ENCODE measurements at regions not wholly inside any gene's neighbourhood (a gene's known extent, or its start where the extent isn't known, plus 50 kb on each side); places are given as distances from the start of the nearest gene placed in this dataset.

DNA sequence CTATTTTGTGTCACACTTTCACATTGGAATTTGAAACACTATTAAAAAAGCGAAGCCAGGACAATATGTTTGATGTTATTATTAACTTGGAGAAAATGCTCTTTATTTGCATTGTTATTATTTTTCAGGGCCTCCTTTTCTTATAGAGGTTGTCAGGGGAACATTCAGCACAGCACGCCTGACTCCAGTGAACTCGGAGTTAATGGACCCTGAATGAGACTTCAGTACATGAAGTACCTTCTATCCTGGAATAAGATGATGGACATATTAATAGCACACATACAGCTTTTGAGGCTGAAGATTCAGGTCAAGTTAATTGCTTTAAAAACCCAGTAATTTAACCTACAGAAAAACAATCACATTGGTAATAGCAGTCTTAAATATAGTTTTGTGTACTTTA is 652.9 kb downstream of the SEMA5A start:
- in situ Hi-C loops (cut with MboI), result no loop called here
- TF ChIP-seq, protein P1, sequence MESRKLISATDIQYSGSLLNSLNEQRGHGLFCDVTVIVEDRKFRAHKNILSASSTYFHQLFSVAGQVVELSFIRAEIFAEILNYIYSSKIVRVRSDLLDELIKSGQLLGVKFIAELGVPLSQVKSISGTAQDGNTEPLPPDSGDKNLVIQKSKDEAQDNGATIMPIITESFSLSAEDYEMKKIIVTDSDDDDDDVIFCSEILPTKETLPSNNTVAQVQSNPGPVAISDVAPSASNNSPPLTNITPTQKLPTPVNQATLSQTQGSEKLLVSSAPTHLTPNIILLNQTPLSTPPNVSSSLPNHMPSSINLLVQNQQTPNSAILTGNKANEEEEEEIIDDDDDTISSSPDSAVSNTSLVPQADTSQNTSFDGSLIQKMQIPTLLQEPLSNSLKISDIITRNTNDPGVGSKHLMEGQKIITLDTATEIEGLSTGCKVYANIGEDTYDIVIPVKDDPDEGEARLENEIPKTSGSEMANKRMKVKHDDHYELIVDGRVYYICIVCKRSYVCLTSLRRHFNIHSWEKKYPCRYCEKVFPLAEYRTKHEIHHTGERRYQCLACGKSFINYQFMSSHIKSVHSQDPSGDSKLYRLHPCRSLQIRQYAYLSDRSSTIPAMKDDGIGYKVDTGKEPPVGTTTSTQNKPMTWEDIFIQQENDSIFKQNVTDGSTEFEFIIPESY (IDR thresholded peaks at IDR 0.05), result no peak
- TF ChIP-seq, protein P2, sequence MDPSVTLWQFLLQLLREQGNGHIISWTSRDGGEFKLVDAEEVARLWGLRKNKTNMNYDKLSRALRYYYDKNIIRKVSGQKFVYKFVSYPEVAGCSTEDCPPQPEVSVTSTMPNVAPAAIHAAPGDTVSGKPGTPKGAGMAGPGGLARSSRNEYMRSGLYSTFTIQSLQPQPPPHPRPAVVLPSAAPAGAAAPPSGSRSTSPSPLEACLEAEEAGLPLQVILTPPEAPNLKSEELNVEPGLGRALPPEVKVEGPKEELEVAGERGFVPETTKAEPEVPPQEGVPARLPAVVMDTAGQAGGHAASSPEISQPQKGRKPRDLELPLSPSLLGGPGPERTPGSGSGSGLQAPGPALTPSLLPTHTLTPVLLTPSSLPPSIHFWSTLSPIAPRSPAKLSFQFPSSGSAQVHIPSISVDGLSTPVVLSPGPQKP (IDR thresholded peaks at IDR 0.05; ENCODE audit: low read depth, low read length), result no peak
- TF ChIP-seq ZNF207 (IDR thresholded peaks at IDR 0.05; ENCODE audit: borderline replicate concordance), result no peak
- no peak for TF ChIP-seq POU2F2 (IDR thresholded peaks at IDR 0.05; ENCODE audit: borderline replicate concordance, low read depth, low read length)
- TF ChIP-seq SIN3A (IDR thresholded peaks at IDR 0.05; ENCODE audit: low read depth, low read length), result no peak
- TF ChIP-seq SUZ12 (IDR thresholded peaks at IDR 0.05; ENCODE audit: unreplicated experiment), result no peak
- no peak for TF ChIP-seq RCOR1 (conservative IDR thresholded peaks at IDR 0.05; ENCODE audit: low read depth, low read length)
- TF ChIP-seq, protein P3, sequence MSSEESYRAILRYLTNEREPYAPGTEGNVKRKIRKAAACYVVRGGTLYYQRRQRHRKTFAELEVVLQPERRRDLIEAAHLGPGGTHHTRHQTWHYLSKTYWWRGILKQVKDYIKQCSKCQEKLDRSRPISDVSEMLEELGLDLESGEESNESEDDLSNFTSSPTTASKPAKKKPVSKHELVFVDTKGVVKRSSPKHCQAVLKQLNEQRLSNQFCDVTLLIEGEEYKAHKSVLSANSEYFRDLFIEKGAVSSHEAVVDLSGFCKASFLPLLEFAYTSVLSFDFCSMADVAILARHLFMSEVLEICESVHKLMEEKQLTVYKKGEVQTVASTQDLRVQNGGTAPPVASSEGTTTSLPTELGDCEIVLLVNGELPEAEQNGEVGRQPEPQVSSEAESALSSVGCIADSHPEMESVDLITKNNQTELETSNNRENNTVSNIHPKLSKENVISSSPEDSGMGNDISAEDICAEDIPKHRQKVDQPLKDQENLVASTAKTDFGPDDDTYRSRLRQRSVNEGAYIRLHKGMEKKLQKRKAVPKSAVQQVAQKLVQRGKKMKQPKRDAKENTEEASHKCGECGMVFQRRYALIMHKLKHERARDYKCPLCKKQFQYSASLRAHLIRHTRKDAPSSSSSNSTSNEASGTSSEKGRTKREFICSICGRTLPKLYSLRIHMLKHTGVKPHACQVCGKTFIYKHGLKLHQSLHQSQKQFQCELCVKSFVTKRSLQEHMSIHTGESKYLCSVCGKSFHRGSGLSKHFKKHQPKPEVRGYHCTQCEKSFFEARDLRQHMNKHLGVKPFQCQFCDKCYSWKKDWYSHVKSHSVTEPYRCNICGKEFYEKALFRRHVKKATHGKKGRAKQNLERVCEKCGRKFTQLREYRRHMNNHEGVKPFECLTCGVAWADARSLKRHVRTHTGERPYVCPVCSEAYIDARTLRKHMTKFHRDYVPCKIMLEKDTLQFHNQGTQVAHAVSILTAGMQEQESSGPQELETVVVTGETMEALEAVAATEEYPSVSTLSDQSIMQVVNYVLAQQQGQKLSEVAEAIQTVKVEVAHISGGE (CRISPR knock-in tag; IDR thresholded peaks at IDR 0.05), result no peak
- no peak for TF ChIP-seq CEBPB (IDR thresholded peaks at IDR 0.05; ENCODE audit: borderline replicate concordance in 1 of 2, low read depth in 2 of 2, low read length in 2 of 2)
- no peak for TF ChIP-seq MEF2A (IDR thresholded peaks at IDR 0.05; ENCODE audit: insufficient read depth, low read depth, low read length)
- no peak for TF ChIP-seq BHLHE40 (IDR thresholded peaks at IDR 0.05; ENCODE audit: borderline replicate concordance in 1 of 2, low read depth in 2 of 2, low read length in 1 of 2)
- TF ChIP-seq ZZZ3 (IDR thresholded peaks at IDR 0.05; ENCODE audit: control insufficient read depth, insufficient read length, low read depth), result no peak
- TF ChIP-seq SIX5 (IDR thresholded peaks at IDR 0.05; ENCODE audit: low read depth, low read length, severe bottlenecking), result no peak
- TF ChIP-seq ZNF384 (IDR thresholded peaks at IDR 0.05; ENCODE audit: borderline replicate concordance, low read depth, low read length), result no peak
- no peak for TF ChIP-seq RAD51 (IDR thresholded peaks at IDR 0.05)
- no peak for TF ChIP-seq ESRRA (IDR thresholded peaks at IDR 0.05; ENCODE audit: low read length)

More for the DNA sequence above, 652.9 kb downstream of the SEMA5A start:
- Histone ChIP-seq H3K36me3 (ENCODE audit: control insufficient read depth in 2 of 2, insufficient read depth in 2 of 2, low read length in 1 of 2) (no peaks in the 10 kb centered on the region), H3K4me3 (no peak overlapping the region), H3K9me3 (replicated peaks; ENCODE audit: control insufficient read depth, insufficient read depth, low read length) (no peaks in the 10 kb centered on the region), H3K4me1 (ENCODE audit: control insufficient read depth, insufficient read depth, low read length) (no peaks in the 10 kb centered on the region), H3K27me3 (replicated peaks in 1 of 2; ENCODE audit: control insufficient read depth in 2 of 2, insufficient read depth in 2 of 2, low read length in 1 of 2) (no peaks in the 10 kb centered on the region), H2AFZ (ENCODE audit: control insufficient read depth, low read depth, low read length) (no peak overlapping the region), H3K9ac (ENCODE audit: control insufficient read depth, insufficient read depth, low read length) (no peak overlapping the region), H4K20me1 (ENCODE audit: control insufficient read depth, insufficient read depth) (no peaks in the 10 kb centered on the region), H3K79me2 (ENCODE audit: control insufficient read depth, insufficient read depth, low read length) (no peaks in the 10 kb centered on the region), H3K27ac (ENCODE audit: control insufficient read depth, insufficient read depth) (no peak overlapping the region), H3K4me2 (ENCODE audit: control insufficient read depth, insufficient read depth) (no peak overlapping the region)
- no TSS peak for BruUV-seq (replicated peaks)
- ChIA-PET SMC1A (ENCODE audit: uncharacterized antibody, unreplicated experiment) (no interaction called here), CTCF (no interaction called here), RAD21 (ENCODE audit: unreplicated experiment) (no interaction called here), POLR2A (no interaction called here)
- DNase-seq (ENCODE audit: low read depth, low spot score) (no peak), ATAC-seq (no peak), FAIRE-seq (no peak)
- 14% methylated on average over 3 of the region's 3 CpGs for WGBS (ENCODE audit: insufficient coverage, insufficient replicate concordance, low lambda C conversion rate, missing lambda C conversion rate)
- intact Hi-C loops (cut with micrococcal nuclease; ENCODE audit: unreplicated experiment), result no loop called here

Measured in GM12878 (cell line).